H9 (cell line): ENCODE measurements at regions not wholly inside any gene's neighbourhood (a gene's known extent, or its start where the extent isn't known, plus 50 kb on each side); places are given as distances from the start of the nearest gene placed in this dataset.

Source experiments
- DNase-seq: peaks from one replicate; pipeline ENCODE4 v3.0.0-alpha.2; 2017
- H2AFZ ChIP-seq: one replicate; pipeline ENCODE4 v1.6.1; 2013; ENCODE audit warnings: mild to moderate bottlenecking, low read length, control low read depth, moderate library complexity
- H2AK5ac ChIP-seq: 2 replicates; pipeline ENCODE4 v1.6.1; 2013; ENCODE audit warnings: low read length, control low read depth, mixed read lengths; ENCODE audit not compliant: insufficient read length
- H2BK120ac ChIP-seq: one replicate; pipeline ENCODE4 v1.6.1; 2013; ENCODE audit warnings: low read depth, mild to moderate bottlenecking, low read length, control low read depth, inconsistent platforms; ENCODE audit not compliant: poor library complexity, severe bottlenecking
- H2BK12ac ChIP-seq: 2 replicates; pipeline ENCODE4 v1.6.1; 2013; ENCODE audit warnings: low read length, control low read depth, mixed read lengths, low read depth; ENCODE audit not compliant: insufficient read length
- H2BK15ac ChIP-seq: 2 replicates; pipeline ENCODE4 v1.6.1; 2013; ENCODE audit warnings: low read depth, low read length, control low read depth
- H2BK20ac ChIP-seq: one replicate; pipeline ENCODE4 v1.6.1; 2013; ENCODE audit warnings: low read depth, mild to moderate bottlenecking, low read length, control low read depth, inconsistent platforms; ENCODE audit not compliant: poor library complexity, severe bottlenecking
- H2BK5ac ChIP-seq: 2 replicates; pipeline ENCODE4 v1.6.1; 2013; ENCODE audit warnings: low read length, control low read depth, mixed read lengths; ENCODE audit not compliant: insufficient read length
- H3K14ac ChIP-seq: 2 replicates; pipeline ENCODE4 v1.6.1; 2013; ENCODE audit warnings: low read length, control low read depth; ENCODE audit not compliant: insufficient read depth
- H3K18ac ChIP-seq: 2 replicates; pipeline ENCODE4 v1.6.1; 2013; ENCODE audit warnings: low read depth, mild to moderate bottlenecking, mixed read lengths, low read length, control low read depth; ENCODE audit not compliant: insufficient read length
- H3K23ac ChIP-seq: 2 replicates; pipeline ENCODE4 v1.6.1; 2013; ENCODE audit warnings: low read length, control low read depth, mixed read lengths, low read depth; ENCODE audit not compliant: insufficient read length
- H3K23me2 ChIP-seq: 2 replicates; pipeline ENCODE4 v1.6.1; 2013; ENCODE audit warnings: low read depth, mild to moderate bottlenecking, mixed read lengths, low read length, control low read depth; ENCODE audit not compliant: insufficient read length, poor library complexity, severe bottlenecking
- H3K27ac ChIP-seq: 2 replicates; pipeline ENCODE4 v1.5.1; 2013; ENCODE audit warnings: low read length, control low read depth, mixed read lengths, low read depth; ENCODE audit not compliant: insufficient read length
- H3K27me3 ChIP-seq: 2 replicates; pipeline ENCODE4 v1.6.1; 2013; ENCODE audit warnings: low read length, control low read depth, inconsistent platforms; ENCODE audit not compliant: insufficient read depth
- H3K4ac ChIP-seq: 2 replicates; pipeline ENCODE4 v1.6.1; 2013; ENCODE audit warnings: low read depth, mild to moderate bottlenecking, control low read depth, inconsistent platforms, low read length, moderate library complexity
- H3K4me1 ChIP-seq: 2 replicates; pipeline ENCODE4 v1.6.1; 2013; ENCODE audit warnings: low read length, control low read depth, inconsistent platforms; ENCODE audit not compliant: insufficient read depth
- H3K4me2 ChIP-seq: 2 replicates; pipeline ENCODE4 v1.6.1; 2013; ENCODE audit warnings: low read length, control low read depth, mixed read lengths; ENCODE audit not compliant: insufficient read length, insufficient read depth
- H3K56ac ChIP-seq: 2 replicates; pipeline ENCODE4 v1.6.1; 2013; ENCODE audit warnings: low read depth, mild to moderate bottlenecking, mixed read lengths, low read length, control low read depth; ENCODE audit not compliant: insufficient read length
- H3K79me1 ChIP-seq: 2 replicates; pipeline ENCODE4 v1.6.1; 2013; ENCODE audit warnings: low read depth, mild to moderate bottlenecking, moderate library complexity, low read length, control low read depth, inconsistent platforms; ENCODE audit not compliant: insufficient read depth, poor library complexity, severe bottlenecking
- H3K79me2 ChIP-seq: 2 replicates; pipeline ENCODE4 v1.6.1; 2013; ENCODE audit warnings: low read length, control low read depth, inconsistent platforms; ENCODE audit not compliant: insufficient read depth
- H3K9ac ChIP-seq: 2 replicates; pipeline ENCODE4 v1.6.1; 2013; ENCODE audit warnings: low read length, control low read depth, mixed read lengths; ENCODE audit not compliant: insufficient read length; ENCODE audit errors: extremely low read depth
- H3K9me3 ChIP-seq: one replicate; pipeline ENCODE4 v1.6.1; 2013; ENCODE audit warnings: low read depth, low read length, inconsistent platforms; ENCODE audit not compliant: control insufficient read depth
- H3T11ph ChIP-seq: one replicate; pipeline ENCODE4 v1.6.1; 2013; ENCODE audit warnings: mild to moderate bottlenecking, low read length, control low read depth, inconsistent platforms
- H4K20me1 ChIP-seq: one replicate; pipeline ENCODE4 v1.6.1; 2013; ENCODE audit not compliant: control insufficient read depth, insufficient read length, insufficient read depth
- H4K5ac ChIP-seq: 2 replicates; pipeline ENCODE4 v1.6.1; 2013; ENCODE audit warnings: low read depth, mild to moderate bottlenecking, mixed read lengths, low read length, control low read depth; ENCODE audit not compliant: insufficient read length
- H4K8ac ChIP-seq: replicated peaks from 2 replicates; pipeline ENCODE4 v1.6.1; 2013; ENCODE audit warnings: low read length, control low read depth, mixed read lengths, low read depth; ENCODE audit not compliant: insufficient read length
- H4K91ac ChIP-seq: 2 replicates; pipeline ENCODE4 v1.6.1; 2013; ENCODE audit warnings: low read depth, mild to moderate bottlenecking, moderate library complexity, mixed read lengths, low read length, control low read depth; ENCODE audit not compliant: insufficient read length
- H3K27ac Mint-ChIP-seq, 3 experiments: 2 replicates in 2 of 3; 3 replicates in 1 of 3; pipeline ENCODE4 v1.8.0; 2020 to 2021; ENCODE audit warnings: mixed read lengths in 3 of 3, mild to moderate bottlenecking in 1 of 3, moderate library complexity in 1 of 3
- H3K27me3 Mint-ChIP-seq: 2 replicates; pipeline ENCODE4 v1.8.0; 2021; ENCODE audit warnings: low read depth, mild to moderate bottlenecking, moderate library complexity, mixed read lengths
- H3K36me3 Mint-ChIP-seq, 3 experiments: 2 replicates in 2 of 3; 3 replicates in 1 of 3; pipeline ENCODE4 v1.8.0; 2020 to 2021; ENCODE audit warnings: low read depth in 3 of 3, mixed read lengths in 3 of 3; ENCODE audit not compliant: insufficient read depth in 1 of 3
- H3K4me1 Mint-ChIP-seq, 2 experiments: 2 replicates each; pipeline ENCODE4 v1.8.0; 2020; ENCODE audit warnings: mixed read lengths in 2 of 2
- H3K4me3 Mint-ChIP-seq, 2 experiments: 2 replicates in 1 of 2; 3 replicates in 1 of 2; pipeline ENCODE4 v1.8.0; 2020 to 2021; ENCODE audit warnings: mild to moderate bottlenecking in 2 of 2, mixed read lengths in 2 of 2, moderate library complexity in 1 of 2
- H3K9me3 Mint-ChIP-seq, 2 experiments: 2 replicates in 1 of 2; 3 replicates in 1 of 2; pipeline ENCODE4 v1.8.0; 2020; ENCODE audit warnings: mild to moderate bottlenecking in 2 of 2, mixed read lengths in 2 of 2, moderate library complexity in 1 of 2
- WGBS: extraction: QIAGEN DNeasy Blood & Tissue Kit; methylation state at CpG from one replicate; pipeline ENCODE4 v1.1.7; 2013; ENCODE audit warnings: missing lambda C conversion rate, low lambda C conversion rate, mixed read lengths; ENCODE audit not compliant: insufficient read length; ENCODE audit errors: extremely low coverage; 5-methylcytosine and 5-hydroxymethylcytosine counted together
- TF ChIP-seq, protein P1 (sequence below): fragments of 200-600 bp; sonication (generic); conservative IDR thresholded peaks from 3 replicates; pipeline ENCODE4 v1.8.0; 2021; ENCODE audit warnings: antibody characterized with exemption, mild to moderate bottlenecking

DNA sequence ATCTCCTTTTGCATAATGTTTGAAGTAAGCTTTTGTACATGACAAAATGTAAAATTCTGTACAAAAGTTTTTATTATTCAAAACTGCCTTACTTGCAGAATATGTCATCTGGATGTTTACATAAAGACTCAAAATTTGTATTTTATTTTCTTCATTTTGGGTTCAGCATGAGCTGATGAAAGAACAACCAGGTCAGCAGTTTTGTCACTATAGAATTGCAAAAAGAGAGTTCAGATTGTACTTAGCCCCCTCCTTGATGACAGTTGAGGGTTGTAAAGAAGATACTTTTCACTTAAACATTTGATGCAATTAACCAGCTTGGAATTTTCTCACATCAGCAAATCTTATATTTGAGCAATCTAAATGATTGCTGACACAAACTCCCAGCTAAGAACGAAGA, 669.3 kb downstream of the PLA2G4A start:
- Histone ChIP-seq H3K18ac (no peak overlapping the region), H3K23ac (no peak overlapping the region), H3K56ac (no peak overlapping the region), H2BK15ac (no peak overlapping the region), H4K20me1 (no peaks in the 10 kb centered on the region), H3K4me2 (no peak overlapping the region), H3K27me3 (no peaks in the 10 kb centered on the region), H3T11ph (no peak overlapping the region), H2AFZ (no peak overlapping the region), H3K27ac (no peak overlapping the region), H3K4me1 (no peaks in the 10 kb centered on the region), H3K79me1 (no peaks in the 10 kb centered on the region), H3K14ac (no peak overlapping the region), H3K79me2 (no peaks in the 10 kb centered on the region), H4K91ac (no peak overlapping the region), H2BK120ac (no peak overlapping the region), H3K23me2 (no peaks in the 10 kb centered on the region), H3K4ac (no peak overlapping the region), H2AK5ac (no peak overlapping the region), H3K9ac (no peak overlapping the region), H4K5ac (no peak overlapping the region), H3K9me3 (no peaks in the 10 kb centered on the region), H2BK5ac (no peak overlapping the region), H2BK12ac (no peak overlapping the region), H4K8ac (no peak overlapping the region), H2BK20ac (no peak overlapping the region)
- Mint-ChIP-seq H3K27ac (no peak overlapping the region), H3K4me1 (no peaks in the 10 kb centered on the region), H3K27me3 (no peaks in the 10 kb centered on the region), H3K4me3 (no peak overlapping the region), H3K9me3 (no peaks in the 10 kb centered on the region), H3K36me3 (no peaks in the 10 kb centered on the region)
- DNase-seq: no peak
- no CpG with 5 or more reads among the region's 1 CpG for WGBS
- TF ChIP-seq, protein P1, sequence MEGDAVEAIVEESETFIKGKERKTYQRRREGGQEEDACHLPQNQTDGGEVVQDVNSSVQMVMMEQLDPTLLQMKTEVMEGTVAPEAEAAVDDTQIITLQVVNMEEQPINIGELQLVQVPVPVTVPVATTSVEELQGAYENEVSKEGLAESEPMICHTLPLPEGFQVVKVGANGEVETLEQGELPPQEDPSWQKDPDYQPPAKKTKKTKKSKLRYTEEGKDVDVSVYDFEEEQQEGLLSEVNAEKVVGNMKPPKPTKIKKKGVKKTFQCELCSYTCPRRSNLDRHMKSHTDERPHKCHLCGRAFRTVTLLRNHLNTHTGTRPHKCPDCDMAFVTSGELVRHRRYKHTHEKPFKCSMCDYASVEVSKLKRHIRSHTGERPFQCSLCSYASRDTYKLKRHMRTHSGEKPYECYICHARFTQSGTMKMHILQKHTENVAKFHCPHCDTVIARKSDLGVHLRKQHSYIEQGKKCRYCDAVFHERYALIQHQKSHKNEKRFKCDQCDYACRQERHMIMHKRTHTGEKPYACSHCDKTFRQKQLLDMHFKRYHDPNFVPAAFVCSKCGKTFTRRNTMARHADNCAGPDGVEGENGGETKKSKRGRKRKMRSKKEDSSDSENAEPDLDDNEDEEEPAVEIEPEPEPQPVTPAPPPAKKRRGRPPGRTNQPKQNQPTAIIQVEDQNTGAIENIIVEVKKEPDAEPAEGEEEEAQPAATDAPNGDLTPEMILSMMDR: no peak
